GM18505 (cell line): ENCODE measurements at regions not wholly inside any gene's neighbourhood (a gene's known extent, or its start where the extent isn't known, plus 50 kb on each side); places are given as distances from the start of the nearest gene placed in this dataset.
A peak's percentile ranks its signal among the peaks of the same experiment; 100 is the strongest.

Experiments used
- ATAC-seq: cut with Tn5 transposase; IDR thresholded peaks from one replicate; pipeline ENCODE4 v1.9.1; 2021; ENCODE audit not compliant: unreplicated experiment
- POLR2A ChIP-seq: IDR thresholded peaks from 4 replicates; pipeline ENCODE4 v1.6.1; 2011; ENCODE audit warnings: borderline replicate concordance; ENCODE audit not compliant: insufficient read depth, insufficient read length; ENCODE audit errors: extremely low read depth

DNA sequence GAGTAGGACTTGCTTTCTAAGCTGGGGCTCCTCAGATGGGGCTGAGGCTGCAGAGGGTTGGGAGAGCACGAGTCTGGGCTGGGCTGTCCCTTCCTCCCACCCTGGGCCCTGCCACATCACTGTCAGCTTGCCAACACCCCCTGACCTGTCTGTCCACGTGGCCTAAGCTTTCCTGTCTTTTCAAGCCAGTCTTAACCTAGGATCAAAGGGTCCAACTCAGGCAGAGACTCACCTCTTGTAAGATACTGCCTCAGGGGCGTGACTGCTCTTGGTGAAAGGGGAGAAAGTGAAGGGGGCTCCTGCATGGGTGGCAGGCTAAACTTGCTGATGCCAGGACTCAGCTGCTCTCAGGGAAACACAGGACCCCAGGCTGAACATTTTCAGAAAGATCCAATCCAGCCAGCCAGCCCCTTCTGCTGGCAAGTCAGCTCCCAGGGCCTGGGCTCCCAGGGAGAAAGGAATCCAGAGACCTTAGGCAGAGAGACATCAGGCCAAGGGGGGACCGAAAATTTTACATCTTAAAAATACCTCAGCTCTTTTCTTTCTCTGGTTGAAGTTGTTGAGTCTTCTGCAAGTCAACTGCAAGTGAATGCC is 144.2 kb upstream of the ID2 start:
- no peak for TF ChIP-seq POLR2A
- no peak for ATAC-seq

DNA sequence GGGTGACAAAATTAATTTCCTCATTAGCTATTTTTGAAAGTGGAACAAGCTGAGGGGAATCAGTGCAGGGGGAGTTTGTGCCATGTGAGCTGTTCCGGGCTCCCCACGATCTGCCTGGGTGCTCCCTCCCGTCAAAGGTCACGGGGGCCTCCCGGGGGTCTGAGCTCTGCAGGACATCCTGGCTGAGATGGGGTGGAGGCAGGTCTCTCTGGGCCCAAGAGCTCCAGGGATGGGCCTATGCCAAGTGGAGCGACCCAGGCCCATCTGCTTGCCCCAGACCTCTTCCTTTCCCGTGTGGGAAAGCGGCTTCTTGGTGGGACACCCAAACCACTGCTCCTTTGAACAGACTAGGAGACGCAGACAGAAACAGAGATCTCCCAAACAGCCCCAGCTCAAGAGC is 143.3 kb upstream of the ID2 start:
- no peak for TF ChIP-seq POLR2A

DNA sequence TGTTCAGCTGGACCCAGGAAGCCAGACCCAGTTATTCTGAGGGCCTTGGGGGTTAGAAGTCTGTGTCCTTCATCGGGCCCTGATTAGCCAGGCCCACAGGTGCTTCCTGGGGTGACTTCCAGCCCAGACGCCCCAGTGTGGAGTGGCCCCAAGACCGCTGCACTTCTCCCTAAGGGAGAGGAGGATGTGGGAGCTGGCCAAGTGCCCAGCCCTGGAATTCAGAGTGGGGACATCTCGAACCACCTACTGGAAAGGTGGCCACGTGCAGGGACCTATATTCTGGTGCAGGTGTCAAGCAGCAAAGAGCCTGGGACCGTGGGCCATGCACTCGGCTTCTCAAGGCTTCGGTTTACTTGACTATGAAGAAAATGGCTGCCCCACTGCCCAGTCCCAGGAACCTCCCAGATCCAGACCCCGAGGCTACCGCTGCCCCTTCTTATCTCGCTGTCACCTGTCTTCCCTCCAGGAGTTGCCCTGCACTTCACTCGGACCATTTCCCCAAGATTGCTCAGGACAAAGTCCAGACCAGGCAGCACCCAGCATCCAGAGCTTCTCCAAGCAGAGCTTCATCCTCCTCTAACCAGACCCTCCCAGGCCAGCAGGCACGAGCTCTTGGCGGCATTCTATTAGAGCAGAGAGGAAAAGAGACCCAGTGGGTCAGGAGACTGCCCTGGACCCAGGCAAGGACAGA is 142.8 kb upstream of the ID2 start:
- no peak for ATAC-seq
- no peak for TF ChIP-seq POLR2A

More for the DNA sequence above, 143.3 kb upstream of the ID2 start:
- no peak for ATAC-seq

DNA sequence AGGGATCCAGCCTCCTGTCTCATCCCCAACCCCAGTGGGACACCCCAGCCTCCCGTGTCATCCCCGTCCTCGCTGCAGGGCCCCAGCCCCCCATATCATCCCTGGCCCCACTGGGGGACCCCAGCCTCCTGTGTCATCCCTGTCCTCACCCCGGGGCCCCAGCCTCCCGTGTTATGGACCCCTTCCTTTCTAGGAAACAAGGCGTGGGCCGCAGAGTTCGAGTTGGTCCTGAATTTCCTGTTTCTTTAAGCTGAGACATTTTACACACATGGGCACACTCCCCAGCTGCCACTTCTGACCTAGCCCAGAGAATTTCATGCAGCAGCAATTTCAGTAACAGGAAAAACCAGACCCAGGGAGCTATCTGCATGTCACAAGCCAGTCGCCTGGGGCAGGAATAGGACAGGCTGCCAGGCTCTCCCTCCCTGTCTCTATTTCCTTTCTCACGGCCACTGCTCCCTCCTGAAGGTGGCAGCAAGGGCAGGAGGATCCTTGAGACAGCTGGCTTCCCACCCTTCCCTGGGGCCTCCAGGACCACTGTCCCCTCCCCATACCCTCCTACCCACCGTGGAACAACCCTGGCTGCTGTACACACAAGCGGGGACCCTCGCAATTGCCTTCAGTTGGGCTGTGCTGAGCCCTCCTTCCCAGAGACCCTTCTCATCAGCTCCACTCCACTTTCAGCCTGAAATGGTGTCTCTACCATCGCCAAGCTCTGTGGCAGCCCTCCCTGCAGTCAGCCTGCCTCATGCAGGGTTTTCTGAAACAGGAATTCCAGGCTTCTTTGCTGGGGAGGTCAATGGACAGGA is 141.9 kb upstream of the ID2 start:
- TF ChIP-seq POLR2A = no peak
- ATAC-seq = no peak

DNA sequence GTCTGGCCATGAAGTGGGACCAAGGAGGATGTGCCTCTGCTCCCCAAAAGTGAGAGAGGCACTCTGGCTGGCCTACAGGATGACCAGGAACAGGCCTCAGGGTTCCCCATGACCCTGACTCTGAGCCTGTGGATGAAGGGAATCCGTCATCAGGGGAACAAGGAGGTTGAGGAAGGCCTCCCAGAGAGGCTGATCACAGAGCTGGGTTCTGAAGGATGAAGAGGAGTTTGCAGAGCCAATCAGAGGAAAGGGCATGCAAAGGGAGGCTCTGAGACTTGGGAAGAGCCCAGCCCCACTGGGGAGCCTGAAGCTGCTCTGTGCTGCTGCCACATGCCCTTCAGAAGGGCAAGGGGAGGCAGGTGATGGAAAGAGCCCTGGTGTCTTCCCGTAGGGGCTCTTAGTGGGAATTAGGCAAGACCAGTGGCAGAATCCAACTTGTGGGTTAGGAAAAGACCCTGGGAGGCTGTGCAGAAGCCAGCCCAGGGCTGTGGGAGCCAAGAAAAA is 141.3 kb upstream of the ID2 start:
- ATAC-seq = no peak
- TF ChIP-seq POLR2A = no peak

DNA sequence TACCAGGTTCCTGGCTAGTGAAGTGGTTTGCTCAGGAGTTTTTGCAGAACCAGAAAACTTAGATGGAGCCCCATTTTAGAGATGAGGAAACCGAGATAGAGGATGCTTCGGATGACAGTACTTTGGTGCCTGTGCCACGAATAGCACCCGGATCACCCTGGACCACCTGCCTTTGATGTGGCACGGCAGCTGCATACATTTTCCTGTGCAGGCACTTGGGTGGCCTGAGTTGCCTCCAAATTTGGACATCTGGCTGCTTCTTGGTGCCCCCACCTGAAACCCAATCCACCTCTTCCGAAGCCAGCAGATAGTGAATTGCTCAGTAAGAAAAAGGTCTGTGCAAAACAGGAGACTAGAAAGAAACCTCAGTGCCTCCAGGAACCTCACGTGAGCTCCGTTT is 140.6 kb upstream of the ID2 start:
- no peak for TF ChIP-seq POLR2A
- ATAC-seq = no peak

DNA sequence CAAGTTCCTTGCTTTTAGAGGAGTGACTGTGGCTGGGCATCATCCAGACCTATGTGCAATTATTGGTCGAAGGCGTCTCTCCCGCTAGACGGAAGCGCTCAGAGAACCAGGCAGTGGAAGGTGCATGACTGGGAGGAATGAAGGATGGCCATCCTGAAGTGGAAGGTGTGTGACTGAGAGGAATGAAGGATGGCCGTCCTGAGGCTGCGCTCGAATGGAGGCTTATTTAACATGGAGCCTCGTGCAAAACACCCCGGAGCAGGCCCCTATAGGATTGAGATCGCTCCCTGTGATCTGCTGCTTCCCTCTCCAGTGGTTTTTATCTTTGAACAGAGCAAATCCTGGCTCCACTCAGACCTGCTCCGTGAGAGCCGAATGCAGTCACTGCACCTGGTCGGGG is 140.2 kb upstream of the ID2 start:
- no peak for TF ChIP-seq POLR2A
- ATAC-seq = no peak

DNA sequence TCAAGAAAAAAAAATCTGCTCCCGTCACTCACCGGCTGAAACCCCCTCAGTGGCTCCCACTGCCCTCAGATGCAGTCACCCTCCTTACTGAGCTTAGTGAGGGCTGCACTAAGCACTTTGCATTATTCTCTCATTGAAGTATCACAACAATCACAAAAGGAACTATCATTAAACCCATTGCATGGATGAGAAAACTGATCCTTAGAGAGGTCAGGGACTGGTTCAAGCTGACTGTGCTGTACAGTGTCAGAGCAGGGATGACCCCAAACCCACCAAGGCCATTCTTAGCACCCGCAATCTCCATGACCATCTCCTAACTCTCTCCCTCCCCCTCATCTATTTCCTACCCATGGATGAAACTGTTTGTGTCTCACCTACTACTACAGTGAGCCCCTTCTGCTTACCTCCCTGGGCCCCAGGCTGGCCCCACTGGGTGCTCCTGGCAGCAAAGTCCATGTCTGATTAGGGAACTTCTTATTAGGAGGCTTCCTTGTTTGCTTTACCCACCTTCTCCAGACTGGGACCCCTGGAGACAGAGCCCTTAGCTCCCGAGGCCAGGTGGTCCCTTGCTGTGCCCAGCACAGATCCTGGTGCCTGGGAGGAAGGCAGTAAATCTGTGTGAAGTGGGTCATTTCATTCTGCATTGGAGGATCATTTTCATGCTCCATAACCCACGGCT is 139.3 kb upstream of the ID2 start:
- no peak for ATAC-seq
- TF ChIP-seq POLR2A = no peak

DNA sequence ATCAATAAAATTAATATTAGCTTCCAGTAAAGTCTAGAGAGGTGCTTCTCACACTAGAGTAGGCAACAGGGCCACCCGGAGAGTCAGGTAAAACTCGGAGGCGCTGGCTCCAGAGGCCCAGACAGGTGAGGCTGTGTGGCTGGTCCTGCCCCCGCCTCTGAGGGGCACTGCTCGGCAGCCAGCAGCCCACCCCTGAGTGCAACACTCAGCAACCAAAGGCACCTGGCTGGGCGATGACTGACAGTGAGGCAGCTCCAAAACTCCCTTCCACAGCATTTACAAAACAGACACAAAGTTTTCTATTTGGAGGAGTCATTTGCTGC is 138.8 kb upstream of the ID2 start:
- peak; percentile 14 for ATAC-seq
- peak; percentile 8 for TF ChIP-seq POLR2A

DNA sequence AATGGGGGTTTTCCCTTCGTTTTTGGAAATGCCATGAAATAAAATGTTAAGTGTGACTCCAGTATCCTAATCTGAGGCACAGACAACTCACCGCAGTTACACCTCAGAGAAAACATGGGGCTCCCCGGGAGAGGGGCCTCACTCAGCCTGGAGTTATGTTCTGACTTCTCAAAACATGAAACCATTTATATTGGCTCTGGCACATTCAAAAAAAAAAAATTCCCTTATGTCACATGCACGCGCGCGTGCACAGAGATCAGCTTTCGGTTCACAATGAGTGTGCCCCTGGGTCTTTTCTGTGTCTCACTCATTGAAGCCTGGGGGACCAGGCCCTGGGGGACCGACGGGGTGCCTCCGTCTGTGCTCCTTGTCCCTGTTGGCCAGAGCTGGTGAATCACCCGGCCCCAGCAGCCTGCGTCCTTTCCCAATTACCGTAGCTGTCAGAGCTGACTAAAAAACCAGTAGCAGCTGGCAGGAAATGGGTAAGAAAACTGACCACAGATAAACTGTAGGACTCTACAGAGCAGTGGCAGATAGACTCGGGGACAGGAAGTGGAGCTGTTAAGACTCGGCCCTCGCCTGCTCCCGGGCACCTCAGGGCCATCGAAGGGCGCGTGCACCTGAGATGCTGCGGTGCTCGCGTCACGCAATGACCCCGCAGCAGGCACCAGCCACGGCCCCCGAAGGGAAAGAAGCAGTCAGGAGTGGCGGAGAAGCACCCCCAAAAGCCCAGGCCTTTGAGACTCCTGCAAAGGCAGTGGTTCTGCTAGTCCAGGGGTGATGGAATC is 138.3 kb upstream of the ID2 start:
- peak; percentile 18 for TF ChIP-seq POLR2A
- ATAC-seq = peak; percentile 63

DNA sequence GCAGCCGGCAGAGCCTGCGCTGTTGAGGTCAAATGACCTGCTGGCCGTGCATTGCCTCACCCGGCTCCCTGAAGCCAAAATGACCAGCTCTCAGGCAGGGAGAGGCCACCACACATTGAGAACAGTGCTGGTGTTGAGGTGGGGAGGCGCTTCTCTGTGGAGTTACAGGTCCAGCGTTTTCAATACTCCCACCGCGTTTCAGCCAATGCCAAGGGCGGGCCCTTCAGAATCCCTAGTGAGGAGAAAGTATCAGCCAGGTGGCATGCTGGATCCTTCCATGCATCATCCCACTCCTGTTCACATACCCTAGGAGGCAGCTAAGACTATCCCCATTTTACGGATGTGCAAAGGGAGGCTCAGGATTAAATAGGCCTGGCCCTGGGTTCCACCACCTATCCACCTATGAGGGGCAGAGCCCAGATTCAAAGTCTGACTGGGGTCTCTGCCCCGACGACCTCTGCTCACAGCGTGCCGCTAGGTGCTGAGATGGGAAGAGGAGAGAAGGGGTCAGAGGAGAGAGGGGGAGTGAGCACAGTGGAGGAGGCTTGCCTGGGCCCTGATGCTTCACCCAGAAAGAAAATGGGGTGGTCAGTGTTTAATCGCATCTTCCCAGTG is 137.6 kb upstream of the ID2 start:
- TF ChIP-seq POLR2A = no peak
- no peak for ATAC-seq

DNA sequence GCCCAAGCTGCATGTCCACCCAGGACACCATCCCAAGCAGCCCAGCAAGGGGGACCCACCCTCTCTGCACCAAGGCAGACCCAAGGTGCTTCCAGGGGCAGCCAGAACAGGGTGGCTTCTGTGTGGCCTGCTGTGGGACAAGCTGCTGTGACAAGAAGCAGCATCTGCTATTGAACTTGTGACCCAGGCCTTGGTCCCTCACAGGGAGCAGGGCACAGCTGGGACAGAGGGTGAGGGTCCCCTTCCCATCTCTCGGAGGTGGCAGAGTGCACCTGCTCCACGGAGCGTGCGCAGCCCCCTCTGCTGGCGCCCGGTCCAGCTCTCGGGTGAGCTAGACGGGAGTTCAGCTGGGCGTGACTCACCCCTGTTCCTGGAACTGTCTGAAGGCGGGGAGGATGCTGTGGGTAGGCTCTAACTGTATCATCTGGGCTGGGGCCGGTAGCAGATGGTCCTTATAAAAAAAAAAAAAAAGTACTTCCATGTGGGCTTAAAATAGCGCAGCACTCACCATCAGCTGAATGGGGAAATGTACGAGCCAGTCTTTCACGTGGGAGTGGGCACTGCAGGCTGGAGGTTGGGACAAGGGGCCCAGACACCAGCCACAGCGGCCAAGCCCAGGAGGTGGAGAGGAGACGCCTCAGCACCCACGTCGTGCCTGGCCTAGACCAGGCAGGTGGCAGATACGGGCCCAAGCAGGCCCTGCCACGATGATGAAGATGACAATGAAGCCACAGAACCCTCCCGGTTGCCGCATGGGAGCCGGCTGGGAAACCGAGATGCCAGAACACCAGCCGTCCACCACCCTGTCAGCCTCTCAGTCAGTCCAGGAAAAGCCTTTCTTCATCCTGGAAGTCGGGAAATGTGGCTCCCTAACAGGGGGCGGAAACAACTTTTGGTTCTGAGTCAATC is 136.8 kb upstream of the ID2 start:
- peak; percentile 50 for ATAC-seq
- TF ChIP-seq POLR2A = peak; percentile 27
